ENCODE measurements at regions not wholly inside any gene's neighbourhood (a gene's known extent, or its start where the extent isn't known, plus 50 kb on each side); places are given as distances from the start of the nearest gene placed in this dataset.

GRCh38 chr21:25126564-25126963 lies 480.7 kb downstream of the MRPL39 start:
- no peak for ATAC-seq
- H3K9me3 Mint-ChIP-seq: peaks cover 2% of the 10 kb centered on the region
- peaks cover 6% of the 10 kb centered on the region for H3K4me1 Mint-ChIP-seq
- H3K36me3 Mint-ChIP-seq: no peaks in the 10 kb centered on the region
- peak overlapping the region; percentile 13 for H3K27ac Mint-ChIP-seq
- H3K4me3 Mint-ChIP-seq: no peak overlapping the region
- H3K27me3 Mint-ChIP-seq: no peaks in the 10 kb centered on the region

- Mint-ChIP-seq H3K9me3 (peaks cover 4% of the 10 kb centered on the region), H3K27me3 (no peaks in the 10 kb centered on the region), H3K36me3 (no peaks in the 10 kb centered on the region), H3K27ac (no peak overlapping the region), H3K4me1 (peaks cover 6% of the 10 kb centered on the region), H3K4me3 (no peak overlapping the region)
- no peak for ATAC-seq
These were observed 488.6 kb downstream of the MRPL39 start for GRCh38 chr21:25118648-25119047.

DNA sequence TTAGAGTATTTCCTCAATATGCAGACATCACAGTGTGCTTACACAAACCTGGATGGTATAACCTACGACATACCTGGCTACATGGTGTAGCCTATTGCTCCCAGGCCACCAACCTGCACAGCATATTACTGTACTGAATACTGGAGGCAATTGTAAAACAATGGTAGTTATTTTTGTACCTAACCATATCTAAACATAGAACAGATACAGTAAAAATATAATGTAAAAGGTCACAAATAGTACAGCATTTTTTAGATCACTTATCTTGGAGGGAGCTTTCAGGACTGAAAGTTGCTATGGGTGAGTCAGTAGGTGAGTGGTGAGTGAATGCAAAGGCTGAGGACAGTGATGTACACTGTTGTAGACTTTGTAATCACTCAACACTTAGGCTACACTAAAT lies 492.3 kb downstream of the MRPL39 start:
- H3K27ac Mint-ChIP-seq: no peak overlapping the region
- peaks cover 10% of the 10 kb centered on the region for H3K4me1 Mint-ChIP-seq
- H3K9me3 Mint-ChIP-seq: peaks cover 4% of the 10 kb centered on the region
- H3K4me3 Mint-ChIP-seq: no peak overlapping the region
- H3K27me3 Mint-ChIP-seq: no peaks in the 10 kb centered on the region
- H3K36me3 Mint-ChIP-seq: no peaks in the 10 kb centered on the region
- no peak for ATAC-seq

DNA sequence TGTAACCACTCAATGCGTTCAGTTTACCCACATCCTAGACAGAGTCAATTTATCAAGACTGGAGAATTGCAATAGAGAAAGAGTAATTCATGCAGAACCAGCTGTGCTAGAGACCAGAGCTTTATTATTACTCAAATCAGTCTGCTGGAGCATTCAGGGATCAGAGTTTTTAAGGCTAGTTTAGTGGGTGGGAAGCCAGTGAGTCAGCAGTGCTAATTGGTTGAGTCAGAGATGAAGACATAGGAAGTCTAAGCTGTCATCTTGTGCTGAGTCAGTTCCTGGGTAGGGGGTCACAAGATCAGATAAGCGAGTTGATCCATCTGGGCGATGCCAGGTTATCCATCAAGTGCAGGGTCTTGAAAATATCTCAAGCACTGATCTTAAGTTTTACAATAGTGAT lies 499.6 kb downstream of the MRPL39 start:
- Mint-ChIP-seq H3K4me1 (peaks cover 4% of the 10 kb centered on the region), H3K9me3 (peaks cover 3% of the 10 kb centered on the region), H3K27me3 (no peaks in the 10 kb centered on the region), H3K36me3 (no peaks in the 10 kb centered on the region), H3K27ac (no peak overlapping the region), H3K4me3 (no peak overlapping the region)
- ATAC-seq: no peak

DNA sequence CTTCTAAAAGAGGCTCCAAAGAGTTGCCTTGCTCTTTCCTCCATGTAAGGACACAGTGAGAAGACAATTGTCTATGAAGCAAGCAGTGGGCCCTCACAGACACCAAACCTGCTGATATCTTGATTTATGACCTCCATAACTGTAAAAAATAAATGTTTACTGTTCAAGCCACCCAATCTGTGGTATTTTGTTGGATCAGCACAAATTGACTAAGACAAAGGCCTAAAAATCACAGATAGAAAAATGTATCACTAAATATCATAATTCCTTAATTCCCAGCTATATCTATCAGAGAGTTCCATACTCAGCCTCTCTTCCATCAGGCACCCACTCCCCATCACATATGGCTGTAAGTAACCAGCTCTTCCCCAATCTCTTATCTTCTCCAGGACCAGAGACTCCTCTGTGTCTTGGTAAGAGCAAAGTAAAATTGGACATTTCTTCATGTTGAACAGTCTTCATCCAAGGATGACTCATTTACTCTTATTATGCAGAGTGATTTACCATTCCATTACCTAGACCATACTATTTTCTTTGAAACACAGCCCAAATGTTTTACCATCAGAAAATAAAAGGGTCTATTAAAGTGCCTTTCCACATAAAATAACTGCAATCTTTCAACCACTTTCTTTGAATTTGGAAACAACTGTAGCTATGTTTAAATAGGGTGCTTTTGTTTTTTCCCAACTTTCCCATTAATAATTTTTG lies 503.6 kb downstream of the MRPL39 start:
- Mint-ChIP-seq H3K36me3 (no peaks in the 10 kb centered on the region), H3K4me3 (no peak overlapping the region), H3K9me3 (peaks cover 3% of the 10 kb centered on the region), H3K27ac (no peak overlapping the region), H3K27me3 (no peaks in the 10 kb centered on the region), H3K4me1 (no peaks in the 10 kb centered on the region)
- ATAC-seq: no peak

- no peaks in the 10 kb centered on the region for H3K9me3 Mint-ChIP-seq
- H3K27me3 Mint-ChIP-seq: no peaks in the 10 kb centered on the region
- no peak for ATAC-seq
- no peak overlapping the region for H3K27ac Mint-ChIP-seq
- no peaks in the 10 kb centered on the region for H3K36me3 Mint-ChIP-seq
- no peak overlapping the region for H3K4me3 Mint-ChIP-seq
- H3K4me1 Mint-ChIP-seq: peaks cover 6% of the 10 kb centered on the region
These were observed 509.6 kb downstream of the MRPL39 start for GRCh38 chr21:25097648-25098047.

DNA sequence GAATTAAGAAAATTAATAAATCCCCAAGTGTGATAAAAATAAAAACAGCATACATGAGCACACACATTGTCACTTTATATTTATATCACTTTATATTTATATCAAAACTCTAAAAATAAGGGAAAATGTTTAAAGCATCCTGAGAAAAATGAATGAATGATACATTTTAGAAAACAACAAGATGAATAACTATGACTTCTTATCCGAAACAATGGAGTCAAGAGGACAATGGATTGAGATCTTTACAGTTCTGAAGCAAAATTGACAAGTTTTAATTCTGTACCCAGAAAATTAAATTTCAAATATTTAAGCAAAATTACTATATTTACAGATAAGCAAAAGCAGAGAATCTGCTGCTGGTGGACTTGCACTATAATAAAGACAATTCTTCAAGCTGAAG lies 512.6 kb downstream of the MRPL39 start:
- peaks cover 3% of the 10 kb centered on the region for H3K9me3 Mint-ChIP-seq
- H3K4me3 Mint-ChIP-seq: no peak overlapping the region
- peaks cover 6% of the 10 kb centered on the region for H3K4me1 Mint-ChIP-seq
- no peak for ATAC-seq
- no peak overlapping the region for H3K27ac Mint-ChIP-seq
- peaks cover 6% of the 10 kb centered on the region for H3K36me3 Mint-ChIP-seq
- H3K27me3 Mint-ChIP-seq: no peaks in the 10 kb centered on the region

DNA sequence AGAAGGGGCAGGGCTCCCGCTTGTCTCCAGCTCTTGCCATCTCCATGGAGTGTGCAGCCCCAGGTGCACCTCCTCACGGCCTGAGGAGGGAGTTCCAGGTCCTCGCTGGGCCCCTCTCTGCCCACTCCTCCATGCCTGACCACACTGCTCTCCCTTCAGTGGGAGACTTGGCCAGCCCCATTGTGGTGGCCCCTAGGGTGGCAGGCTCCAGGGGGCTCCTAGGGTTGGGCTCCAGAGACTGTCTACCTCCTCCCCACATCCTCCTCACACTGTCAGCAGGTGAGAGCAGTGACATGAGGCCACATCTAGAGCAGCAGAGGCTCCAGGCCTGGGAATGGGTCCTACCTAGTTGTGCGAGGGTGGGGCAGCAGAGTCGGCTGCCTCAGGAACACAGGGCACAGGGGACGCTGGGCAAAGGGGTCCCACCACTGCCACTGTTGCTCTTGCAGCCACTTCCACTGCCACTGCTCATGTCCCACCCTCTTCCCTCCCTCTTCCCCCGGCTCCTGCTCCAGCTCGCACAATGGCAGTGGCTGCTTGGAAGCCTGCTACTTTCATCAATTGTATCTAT lies 514.8 kb downstream of the MRPL39 start:
- Mint-ChIP-seq H3K4me1 (peaks cover under 1% of the 10 kb centered on the region), H3K27me3 (no peaks in the 10 kb centered on the region)
- ATAC-seq: peak; percentile 8

DNA sequence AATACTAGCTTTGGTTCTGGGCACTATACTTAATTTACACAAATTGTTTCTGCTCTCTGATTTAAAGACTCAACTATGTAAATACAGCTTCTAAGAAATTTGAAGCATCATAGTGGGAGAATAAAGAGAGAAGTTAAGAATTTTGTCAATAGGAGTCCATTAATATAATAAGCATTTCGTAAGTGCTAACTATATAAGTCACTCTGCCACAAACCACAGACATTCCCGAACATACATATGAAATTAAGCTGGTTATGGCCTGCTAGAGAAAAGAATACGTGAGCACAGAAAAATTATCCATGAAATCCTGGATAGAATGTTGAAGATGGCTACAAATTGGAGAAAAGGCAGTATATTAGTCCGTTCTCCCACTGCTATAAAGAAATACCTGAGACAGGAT lies 526.2 kb downstream of the MRPL39 start:
- Mint-ChIP-seq H3K27ac (no peak overlapping the region), H3K9me3 (no peaks in the 10 kb centered on the region), H3K36me3 (no peaks in the 10 kb centered on the region), H3K4me3 (no peak overlapping the region), H3K27me3 (no peaks in the 10 kb centered on the region), H3K4me1 (no peaks in the 10 kb centered on the region)
- ATAC-seq: no peak

More for the DNA sequence above, 514.8 kb downstream of the MRPL39 start:
- Mint-ChIP-seq H3K4me3 (no peak overlapping the region), H3K9me3 (peaks cover 3% of the 10 kb centered on the region), H3K36me3 (peaks cover 6% of the 10 kb centered on the region), H3K27ac (no peak overlapping the region)

DNA sequence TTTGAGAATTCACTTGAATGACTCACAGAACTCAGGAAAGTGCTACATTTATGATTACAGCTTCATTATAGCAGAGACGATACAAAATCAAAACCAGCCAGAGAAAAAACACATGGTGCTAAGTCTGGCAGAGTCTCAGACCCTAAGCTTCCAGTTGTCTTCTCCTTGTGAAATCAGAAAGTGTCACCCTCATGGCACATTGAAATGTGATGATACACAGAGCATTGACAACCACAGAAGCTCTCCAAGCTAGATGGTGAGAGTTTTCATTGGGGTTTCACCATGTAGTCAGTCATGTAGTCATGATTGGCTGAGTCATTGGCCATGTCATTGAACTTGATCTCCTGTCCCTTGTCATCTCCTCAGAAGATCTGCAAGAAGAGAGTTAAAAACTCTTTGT lies 526.6 kb downstream of the MRPL39 start:
- no peak for ATAC-seq

GRCh38 chr21:25080141-25080540 lies 527.1 kb downstream of the MRPL39 start:
- no peak for ATAC-seq
- H3K9me3 Mint-ChIP-seq: no peaks in the 10 kb centered on the region
- no peaks in the 10 kb centered on the region for H3K4me1 Mint-ChIP-seq
- no peaks in the 10 kb centered on the region for H3K27me3 Mint-ChIP-seq
- no peaks in the 10 kb centered on the region for H3K36me3 Mint-ChIP-seq
- no peak overlapping the region for H3K4me3 Mint-ChIP-seq
- H3K27ac Mint-ChIP-seq: no peak overlapping the region

More for the DNA sequence above, 526.6 kb downstream of the MRPL39 start:
- no peaks in the 10 kb centered on the region for H3K4me1 Mint-ChIP-seq
- H3K27ac Mint-ChIP-seq: no peak overlapping the region
- H3K4me3 Mint-ChIP-seq: no peak overlapping the region
- no peaks in the 10 kb centered on the region for H3K9me3 Mint-ChIP-seq
- no peaks in the 10 kb centered on the region for H3K27me3 Mint-ChIP-seq
- H3K36me3 Mint-ChIP-seq: no peaks in the 10 kb centered on the region

DNA sequence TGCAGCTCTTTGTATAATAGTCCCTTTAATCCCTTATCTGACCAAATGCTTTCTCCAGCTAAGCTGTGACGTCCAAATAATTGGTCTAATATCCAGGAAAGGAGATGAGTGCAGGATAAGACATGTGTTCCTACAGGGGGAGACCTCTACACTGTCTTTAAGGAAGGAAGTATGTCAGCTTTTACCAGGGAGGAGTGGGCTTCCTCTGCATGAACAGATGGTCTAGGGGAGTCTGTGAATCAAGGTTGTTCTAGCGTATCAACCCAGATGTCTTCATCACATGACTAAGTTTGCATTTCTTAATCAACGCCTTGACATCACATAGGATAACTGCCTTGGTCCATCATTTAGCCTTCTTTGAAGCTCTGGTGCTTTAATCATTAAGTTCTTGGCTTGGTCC lies 528.2 kb downstream of the MRPL39 start:
- Mint-ChIP-seq H3K4me3 (no peak overlapping the region), H3K27ac (no peak overlapping the region), H3K27me3 (no peaks in the 10 kb centered on the region), H3K9me3 (no peaks in the 10 kb centered on the region), H3K36me3 (no peaks in the 10 kb centered on the region), H3K4me1 (no peaks in the 10 kb centered on the region)
- no peak for ATAC-seq

- no peaks in the 10 kb centered on the region for H3K36me3 Mint-ChIP-seq
- peaks cover 5% of the 10 kb centered on the region for H3K9me3 Mint-ChIP-seq
- no peaks in the 10 kb centered on the region for H3K27me3 Mint-ChIP-seq
- peak; percentile 55 for ATAC-seq
- no peak overlapping the region for H3K4me3 Mint-ChIP-seq
- H3K27ac Mint-ChIP-seq: peak overlapping the region; percentile 48
- H3K4me1 Mint-ChIP-seq: peaks cover 19% of the 10 kb centered on the region
These were observed 545.2 kb downstream of the MRPL39 start for GRCh38 chr21:25062061-25062460.

GRCh38 chr21:25054689-25055088 lies 552.6 kb downstream of the MRPL39 start:
- Mint-ChIP-seq H3K27ac (no peak overlapping the region), H3K36me3 (no peaks in the 10 kb centered on the region), H3K4me1 (peaks cover 11% of the 10 kb centered on the region), H3K27me3 (no peaks in the 10 kb centered on the region), H3K4me3 (no peak overlapping the region), H3K9me3 (peaks cover 8% of the 10 kb centered on the region)
- no peak for ATAC-seq

DNA sequence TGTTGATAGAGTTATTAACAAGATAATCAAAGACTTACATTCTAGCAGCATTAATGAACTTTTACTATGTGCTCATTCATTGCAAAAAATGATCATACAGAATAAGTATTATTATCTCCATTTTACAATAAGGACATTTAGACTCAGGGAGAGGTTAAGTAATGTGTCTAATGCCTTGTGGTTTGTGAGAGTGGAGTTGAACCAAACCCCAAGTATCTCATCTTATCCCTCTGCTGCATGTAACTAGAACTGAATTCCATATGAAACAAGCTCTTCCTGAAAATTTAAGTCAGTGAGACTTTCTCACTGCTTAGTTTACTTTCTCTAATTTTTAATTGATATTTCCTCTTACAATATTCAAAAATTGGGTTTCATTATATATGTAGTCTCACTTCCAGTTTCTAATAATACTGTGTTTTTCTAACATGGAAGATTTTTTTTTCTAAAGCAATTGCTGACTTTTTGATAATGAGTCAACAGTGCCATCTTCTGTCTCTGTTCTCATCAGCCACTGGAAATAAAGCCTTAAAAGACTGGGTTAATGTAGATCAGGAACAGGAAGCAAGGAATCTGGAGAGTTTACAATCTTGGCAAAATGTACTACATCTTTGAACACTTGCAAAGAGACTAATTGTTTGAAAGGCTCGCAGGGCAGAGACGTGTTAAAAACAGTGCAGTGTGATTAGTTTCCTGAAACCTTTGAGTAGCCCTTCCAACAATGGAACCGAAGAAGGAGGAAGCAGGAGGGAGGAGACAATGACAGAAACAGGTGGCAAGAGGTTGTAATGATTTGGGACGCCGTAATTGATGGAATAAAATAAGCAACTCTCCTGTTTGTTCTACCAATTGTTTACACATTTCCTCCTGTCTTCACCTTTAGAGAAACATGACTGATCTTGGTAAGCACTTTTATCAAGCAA lies 567.6 kb downstream of the MRPL39 start:
- peaks cover 24% of the 10 kb centered on the region for H3K4me1 Mint-ChIP-seq
- peak; percentile 71 for ATAC-seq
- no peaks in the 10 kb centered on the region for H3K27me3 Mint-ChIP-seq
- H3K4me3 Mint-ChIP-seq: peak overlapping the region; percentile 70
- no peaks in the 10 kb centered on the region for H3K36me3 Mint-ChIP-seq
- peak overlapping the region; percentile 80 for H3K27ac Mint-ChIP-seq
- no peaks in the 10 kb centered on the region for H3K9me3 Mint-ChIP-seq
